ENCODE measurements at regions not wholly inside any gene's neighbourhood (a gene's known extent, or its start where the extent isn't known, plus 50 kb on each side); places are given as distances from the start of the nearest gene placed in this dataset.

DNA sequence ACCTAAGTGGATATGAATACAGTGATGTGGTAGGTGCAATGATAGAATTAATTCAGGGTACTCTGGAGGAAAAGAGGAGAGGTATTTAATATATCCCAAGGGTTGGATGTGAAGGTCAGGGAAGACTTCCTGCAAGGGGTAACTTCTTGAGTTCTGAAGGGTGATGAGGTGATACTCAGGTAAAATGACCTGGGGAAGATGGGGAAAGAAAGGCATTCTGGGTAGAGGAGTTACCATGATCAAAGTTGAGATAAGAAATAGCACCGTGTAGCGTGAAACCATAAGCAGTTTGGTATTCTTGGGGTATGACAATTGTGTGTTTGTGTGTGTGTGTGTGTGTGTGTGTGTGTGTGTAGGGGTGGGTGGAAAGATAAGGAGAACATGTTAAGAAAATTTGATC is 270.4 kb upstream of the LCORL start:
- no peak for DNase-seq (ENCODE audit: low read depth, low spot score)

DNA sequence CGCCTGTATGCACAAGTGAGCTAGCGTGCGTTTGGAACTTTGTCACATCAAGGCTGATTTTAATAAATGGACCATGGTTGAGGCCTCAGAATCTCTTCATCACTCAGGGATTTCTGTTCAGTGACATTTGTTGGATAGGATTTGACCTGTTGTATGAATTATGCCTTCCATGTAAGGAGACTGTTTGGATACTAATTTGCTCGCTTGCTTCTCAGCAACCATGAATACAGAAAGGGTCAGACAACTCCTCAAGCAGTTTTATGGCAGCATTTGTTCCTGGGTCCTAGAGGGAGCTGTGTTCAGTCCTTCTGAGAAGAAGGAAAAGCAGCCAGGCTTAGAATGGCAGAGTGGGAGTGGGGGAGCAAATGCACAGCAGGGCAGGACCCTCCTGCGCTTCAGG is 269.7 kb upstream of the LCORL start:
- no peak for DNase-seq (ENCODE audit: low read depth, low spot score)

DNA sequence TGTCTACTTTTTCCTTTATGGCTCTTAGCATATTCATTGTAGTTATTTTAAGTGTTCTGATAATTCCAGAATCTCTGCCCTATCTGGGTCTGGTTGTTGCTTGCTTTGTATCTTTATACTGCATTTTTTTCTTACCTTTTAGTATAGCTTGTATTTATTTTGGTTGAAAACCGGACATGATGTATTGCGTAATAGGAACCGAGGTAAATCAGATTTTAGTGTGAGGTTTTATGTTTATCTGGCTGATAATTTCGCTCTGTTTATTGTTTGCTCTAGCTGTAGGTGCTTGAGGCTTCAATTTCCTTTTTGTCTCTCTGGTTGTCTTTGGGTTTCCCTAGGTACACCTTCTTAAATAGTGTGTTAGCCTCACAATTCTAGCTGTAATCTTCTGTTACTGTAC is 263.8 kb upstream of the LCORL start:
- DNase-seq (ENCODE audit: low read depth, low spot score): no peak

DNA sequence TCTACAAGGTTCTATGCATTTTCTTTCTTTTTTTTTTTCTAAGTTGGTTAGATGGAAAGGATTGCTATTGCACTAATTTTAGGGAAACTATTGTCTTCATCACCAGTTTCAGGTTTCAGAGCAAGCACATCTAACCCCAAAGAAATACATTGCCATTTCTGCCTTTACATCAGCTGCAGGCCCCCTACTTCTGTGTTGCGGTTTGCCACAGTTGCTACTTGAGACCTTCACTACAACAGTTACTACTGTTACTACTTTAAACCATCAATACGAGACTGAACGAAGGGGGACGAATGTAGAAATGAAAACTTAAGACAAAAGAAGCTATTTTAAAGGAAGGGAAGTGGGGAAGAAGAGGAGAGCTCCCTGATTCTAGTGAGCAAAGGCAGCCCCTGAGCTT is 256.7 kb upstream of the LCORL start:
- DNase-seq (ENCODE audit: low read depth, low spot score): no peak

DNA sequence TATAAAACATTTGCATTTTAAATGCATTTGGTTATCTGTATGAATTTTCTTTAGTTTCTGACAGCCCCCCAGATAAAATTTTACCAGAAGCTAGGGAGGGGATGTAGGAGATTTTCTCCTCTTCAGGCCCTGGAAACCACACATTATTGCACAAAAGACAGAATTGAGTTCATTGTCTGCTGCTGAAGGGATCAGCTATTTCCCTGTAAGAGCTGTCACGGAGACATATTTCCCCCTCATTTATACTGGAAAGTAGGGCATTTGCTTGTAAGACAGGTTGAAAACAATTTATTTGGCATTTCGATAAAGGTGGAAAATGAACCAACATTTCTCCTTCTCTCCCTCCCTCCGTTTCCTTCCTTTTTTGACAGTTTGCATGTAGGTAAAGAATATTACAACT is 241.3 kb upstream of the LCORL start:
- no peak for DNase-seq (ENCODE audit: low read depth, low spot score)

DNA sequence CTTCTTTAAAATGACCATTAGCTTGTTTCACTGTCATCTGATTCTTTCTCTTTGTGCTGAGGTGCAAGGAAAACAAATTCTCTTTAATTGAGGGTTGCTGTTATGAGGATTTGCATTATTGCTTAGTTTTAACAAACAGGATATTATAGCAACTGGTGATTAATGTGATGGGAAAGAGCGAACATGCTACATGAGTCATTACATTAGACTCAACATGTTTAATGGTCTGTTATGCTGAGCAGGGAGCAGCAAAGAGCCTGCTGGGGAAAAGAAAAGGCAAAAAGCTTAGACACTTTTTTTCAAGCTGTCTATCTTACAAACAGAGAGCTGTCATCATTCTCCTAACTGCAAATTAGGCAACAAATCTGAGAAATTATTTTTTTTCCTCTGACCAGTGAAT is 230.5 kb upstream of the LCORL start:
- no peak for DNase-seq (ENCODE audit: low read depth, low spot score)

DNA sequence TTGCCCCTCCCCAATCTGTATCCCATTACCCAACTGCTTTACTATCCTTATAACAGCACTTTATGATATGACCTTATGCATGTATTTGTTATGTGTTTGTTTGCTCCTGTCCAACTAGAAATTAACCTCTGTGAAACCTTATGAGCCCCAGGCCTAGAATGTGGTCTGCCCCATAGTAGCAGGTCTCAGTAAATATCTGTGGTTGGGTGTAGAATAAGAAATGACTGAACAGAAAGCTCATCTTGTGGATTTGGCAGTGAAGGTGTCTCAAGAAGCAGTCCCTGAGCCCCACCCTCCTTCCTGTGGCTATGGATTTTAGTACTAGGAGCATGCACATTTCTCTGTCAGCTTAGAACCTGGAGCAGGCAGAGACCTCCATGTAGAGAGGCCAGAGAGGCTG is 229.0 kb upstream of the LCORL start:
- no peak for DNase-seq (ENCODE audit: low read depth, low spot score)

DNA sequence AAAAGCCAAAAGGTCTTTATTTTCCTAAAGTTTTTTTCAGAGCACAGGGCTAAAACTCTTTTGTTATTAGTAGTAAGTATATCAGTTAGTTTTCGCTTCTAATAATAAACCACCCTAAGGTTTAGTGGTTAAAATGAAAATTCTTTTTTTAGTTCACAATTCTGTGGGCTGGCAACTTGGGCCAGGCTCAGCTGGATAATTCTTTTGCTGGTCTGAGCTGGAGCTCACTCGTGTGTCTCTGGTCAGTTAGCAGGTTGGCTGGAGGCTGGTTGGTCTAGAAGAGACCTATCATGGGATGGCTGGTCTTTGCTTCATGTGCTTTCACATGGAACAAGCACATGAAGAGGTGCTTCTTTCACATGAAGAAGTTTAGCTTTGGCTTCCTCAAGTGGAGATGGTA is 227.1 kb upstream of the LCORL start:
- no peak for DNase-seq (ENCODE audit: low read depth, low spot score)

DNA sequence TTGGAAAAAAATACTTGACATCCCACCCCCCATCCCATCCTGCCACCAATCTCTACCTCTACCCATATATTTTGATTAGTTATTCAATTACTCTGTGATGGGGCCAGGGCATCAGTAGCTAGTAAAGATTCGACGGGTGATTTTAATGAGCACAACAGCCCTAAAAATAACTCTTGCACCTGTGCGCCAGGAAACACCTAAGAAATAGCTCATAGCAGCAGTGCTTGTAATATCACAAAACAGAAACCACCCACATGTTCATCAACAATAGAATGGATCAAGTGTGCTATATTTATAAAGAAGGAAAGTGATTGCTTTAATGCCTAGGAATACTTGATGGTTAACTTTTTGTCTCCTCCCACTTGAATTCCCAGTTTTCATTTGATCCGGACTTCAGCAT is 225.6 kb upstream of the LCORL start:
- DNase-seq (ENCODE audit: low read depth, low spot score): no peak

DNA sequence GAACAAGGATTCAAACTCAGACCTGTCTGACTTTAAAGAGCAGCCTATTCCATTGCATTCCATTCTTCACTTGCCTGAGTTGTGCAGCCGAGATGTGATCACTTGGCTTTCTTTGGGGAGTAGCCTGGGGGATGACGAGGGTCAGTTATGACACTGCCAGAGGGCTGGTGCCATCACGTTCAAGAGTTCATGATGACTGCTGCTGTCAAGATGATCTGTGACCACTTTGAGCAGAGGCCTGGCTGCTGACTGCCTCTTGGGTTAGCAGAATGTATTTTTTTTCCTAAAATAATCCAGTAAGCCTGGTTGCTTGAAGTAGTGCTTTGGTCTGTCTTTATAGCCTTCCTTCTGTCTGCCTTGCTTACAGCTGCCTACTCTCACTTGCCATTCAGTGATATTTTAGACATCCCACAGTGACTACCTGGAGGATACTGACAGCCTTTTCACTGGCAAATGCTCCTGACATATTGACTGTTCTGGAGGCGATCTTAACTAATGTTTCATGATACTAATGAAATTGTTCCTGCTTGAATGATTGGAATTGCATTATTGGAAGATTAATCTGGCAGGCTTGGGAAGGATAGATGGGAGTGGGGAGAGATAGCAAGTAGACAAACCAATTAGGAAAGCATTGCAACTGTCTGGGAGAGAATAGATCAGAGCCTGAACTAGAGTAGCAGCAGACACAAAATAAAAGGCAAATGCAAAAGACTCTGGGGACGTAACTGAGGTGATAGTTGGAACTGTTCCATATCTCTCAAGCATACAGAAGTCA is 221.6 kb upstream of the LCORL start:
- no peak for DNase-seq (ENCODE audit: low read depth, low spot score)

DNA sequence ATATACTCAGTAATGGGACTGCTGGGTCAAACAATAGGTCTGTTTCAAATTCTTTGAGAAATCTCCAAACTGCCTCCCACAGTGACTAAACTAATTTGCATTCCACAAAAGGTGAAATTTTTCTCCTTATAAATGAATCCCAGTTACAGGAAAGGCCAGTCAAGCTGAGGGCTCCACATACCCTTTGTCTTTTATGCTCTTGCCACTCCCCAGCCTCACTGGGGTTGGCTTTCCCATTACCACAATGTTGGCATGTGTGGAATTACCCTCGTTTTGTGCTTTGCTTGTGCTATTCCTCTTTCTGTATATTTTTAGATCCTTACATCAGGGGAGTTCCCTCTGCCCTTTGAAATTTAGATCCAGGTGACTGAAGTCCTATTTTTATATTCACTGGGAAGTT is 220.2 kb upstream of the LCORL start:
- DNase-seq (ENCODE audit: low read depth, low spot score): no peak

DNA sequence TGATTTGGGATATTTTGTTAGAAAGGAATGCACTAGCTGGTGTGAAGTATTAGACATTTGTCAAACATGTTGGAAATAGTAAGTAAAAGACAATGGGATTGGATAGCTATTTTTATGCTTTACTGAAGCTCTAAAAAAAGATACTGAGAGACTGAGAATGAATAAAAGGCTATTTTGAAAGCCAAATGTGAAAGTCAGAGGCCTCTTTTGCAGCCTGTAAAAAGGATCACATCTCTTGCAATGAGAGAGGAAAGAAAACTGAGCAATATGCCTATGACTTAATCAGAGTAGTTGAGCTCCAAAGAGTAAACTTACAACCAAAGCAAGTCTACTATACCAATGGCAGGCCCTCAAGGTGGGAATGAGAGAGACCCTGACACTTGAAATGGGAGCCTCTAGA is 212.6 kb upstream of the LCORL start:
- DNase-seq (ENCODE audit: low read depth, low spot score): no peak

DNA sequence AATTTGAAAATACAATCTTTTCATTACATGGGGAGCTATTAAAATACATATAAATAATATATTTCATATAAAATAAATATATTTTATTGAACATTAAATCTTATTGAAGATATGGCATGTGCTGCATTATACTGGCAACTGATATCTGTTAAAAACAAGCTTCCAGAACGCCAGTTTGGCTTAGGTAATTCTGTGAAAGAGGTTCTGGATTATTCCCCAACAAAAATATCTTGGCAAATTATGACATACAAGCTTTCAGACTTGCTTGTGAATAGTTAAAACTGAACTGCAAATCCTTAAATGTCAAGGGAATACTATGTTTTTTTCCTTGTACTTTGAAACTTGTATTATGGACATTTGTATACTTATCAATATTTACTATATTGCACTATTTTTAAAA is 210.2 kb upstream of the LCORL start:
- DNase-seq (ENCODE audit: low read depth, low spot score): no peak

DNA sequence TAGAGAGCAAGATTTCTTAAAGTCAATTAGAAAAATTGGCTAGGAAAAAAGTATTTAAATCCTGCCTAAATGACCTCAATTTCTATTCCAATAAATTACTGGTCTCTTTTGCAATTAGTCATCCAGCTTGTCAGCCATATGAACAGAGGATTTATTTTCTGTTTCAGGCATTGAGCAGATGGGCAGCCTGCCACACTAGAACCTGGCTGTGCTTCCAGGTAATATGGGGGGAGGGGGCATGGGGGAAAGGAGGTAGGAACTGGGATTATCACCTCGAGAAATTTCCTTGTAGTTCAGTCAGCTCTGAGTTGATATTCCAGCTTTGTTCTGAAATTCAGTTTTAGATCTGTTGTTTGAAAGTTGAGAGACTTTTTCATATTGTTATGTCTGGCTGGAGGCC is 206.3 kb upstream of the LCORL start:
- DNase-seq (ENCODE audit: low read depth, low spot score): no peak

DNA sequence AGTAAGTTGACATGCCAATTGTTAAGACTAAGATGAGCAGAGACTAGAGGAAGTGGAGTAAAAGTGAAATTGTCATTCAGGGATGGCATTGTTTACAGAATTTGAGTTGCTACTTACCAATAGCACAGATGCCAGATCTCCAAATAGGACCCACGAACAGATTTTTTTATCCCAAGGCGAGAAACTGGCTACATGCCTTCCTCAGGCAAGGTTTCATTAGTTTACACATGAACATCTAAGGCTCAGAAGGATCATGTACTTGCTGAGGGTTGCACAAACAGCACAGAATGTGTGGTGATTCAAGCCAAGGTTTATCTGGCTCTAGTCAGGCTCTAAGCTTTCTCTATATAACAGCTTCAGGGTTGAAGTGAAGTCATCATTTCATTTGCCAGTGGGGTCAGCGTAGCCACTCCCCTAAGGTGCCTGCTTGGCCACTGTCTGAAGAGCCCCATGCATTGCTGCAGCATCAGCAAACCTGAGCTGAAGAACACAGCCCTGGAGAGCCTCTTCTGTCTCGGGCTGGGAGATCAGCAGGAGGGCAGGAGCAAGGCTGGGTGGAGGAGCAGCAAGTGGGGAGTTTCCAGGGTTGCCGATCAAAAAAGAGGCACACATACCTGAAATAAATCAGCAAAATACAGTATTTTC is 193.0 kb upstream of the LCORL start:
- DNase-seq (ENCODE audit: low read depth, low spot score): no peak

DNA sequence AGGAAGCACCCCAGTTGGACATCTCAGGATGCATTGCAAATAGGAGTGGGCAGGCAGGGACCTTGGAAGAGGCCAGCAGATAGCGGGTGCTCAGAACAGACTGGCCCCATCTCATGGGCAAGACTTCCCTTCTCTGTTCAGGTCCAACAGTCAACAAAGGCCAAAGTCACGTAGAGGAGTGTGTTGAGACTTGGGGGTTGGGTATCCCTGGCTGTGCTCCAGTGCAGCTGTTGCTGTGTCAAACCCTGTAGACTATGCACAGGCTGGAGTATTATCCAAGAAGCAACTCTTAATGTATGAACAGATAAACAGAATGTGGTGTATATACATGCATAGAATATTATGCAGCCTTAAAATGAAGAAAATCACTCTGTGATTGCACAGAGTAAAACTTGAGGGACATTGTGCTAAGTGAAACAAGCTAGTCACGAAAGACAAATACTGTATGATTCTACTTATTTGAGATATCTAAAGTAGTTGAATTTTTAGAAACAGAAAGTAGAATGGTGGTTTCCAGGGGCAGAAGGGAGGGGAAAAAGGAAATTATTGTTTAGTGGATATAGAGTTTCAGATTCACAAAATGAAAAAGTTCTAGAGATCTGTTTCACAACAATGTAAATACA is 192.1 kb upstream of the LCORL start:
- DNase-seq (ENCODE audit: low read depth, low spot score): no peak

DNA sequence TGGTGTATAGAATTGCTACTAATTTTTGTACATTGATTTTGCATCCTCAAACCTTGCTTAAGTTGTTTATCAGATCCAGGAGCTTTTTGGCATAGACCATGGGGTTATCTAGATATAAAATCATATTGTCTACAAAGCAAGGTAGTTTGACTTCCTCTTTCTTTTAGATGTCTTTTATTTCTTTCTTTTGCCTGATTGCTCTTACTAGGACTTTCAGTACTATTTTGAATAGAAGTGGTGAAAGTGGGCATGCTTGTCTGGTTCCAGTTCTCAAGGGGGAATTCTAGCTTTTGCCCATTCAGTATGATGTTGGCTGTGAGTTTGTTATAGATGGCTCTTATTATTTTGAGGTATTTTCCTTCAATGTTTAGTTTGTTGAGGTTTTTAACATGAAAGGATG is 187.9 kb upstream of the LCORL start:
- no peak for DNase-seq (ENCODE audit: low read depth, low spot score)

DNA sequence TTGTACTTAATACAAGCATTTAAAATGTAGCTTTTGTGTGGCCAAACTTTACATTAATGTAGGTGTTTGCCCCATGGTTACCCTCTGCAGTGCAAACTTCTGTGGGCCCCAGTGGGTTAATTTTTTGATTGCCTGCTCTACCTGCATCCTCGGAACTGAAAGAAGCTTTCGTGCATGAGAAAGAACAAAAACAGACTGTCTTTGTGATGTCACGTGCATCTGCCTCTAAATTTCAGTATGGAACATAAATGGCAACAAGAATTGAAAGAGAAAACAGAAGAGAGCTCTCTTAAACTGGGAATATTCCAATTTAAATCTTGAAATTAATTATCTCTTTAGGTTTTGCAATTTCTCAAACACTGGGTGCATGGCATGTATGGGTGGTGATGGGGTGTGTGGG is 182.4 kb upstream of the LCORL start:
- no peak for DNase-seq (ENCODE audit: low read depth, low spot score)

DNA sequence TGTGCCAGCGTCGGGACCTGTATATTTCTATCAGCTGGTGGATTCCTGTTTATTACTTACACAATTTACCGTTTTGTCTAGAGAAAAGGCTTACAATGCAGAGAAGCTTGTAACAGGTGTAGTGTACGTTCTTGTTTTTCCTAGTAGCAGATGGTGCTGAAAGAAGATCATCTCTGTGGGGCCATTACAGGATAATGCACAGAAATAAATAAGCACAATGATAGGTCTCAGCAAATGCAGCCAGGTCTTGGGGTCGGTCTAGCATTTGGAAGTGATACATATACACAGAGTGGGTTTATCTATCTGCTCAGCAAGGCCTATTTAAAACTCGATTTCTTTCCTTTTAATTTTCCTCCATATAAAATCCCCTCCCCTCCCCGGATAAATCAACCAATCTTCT is 180.9 kb upstream of the LCORL start:
- no peak for DNase-seq (ENCODE audit: low read depth, low spot score)

DNA sequence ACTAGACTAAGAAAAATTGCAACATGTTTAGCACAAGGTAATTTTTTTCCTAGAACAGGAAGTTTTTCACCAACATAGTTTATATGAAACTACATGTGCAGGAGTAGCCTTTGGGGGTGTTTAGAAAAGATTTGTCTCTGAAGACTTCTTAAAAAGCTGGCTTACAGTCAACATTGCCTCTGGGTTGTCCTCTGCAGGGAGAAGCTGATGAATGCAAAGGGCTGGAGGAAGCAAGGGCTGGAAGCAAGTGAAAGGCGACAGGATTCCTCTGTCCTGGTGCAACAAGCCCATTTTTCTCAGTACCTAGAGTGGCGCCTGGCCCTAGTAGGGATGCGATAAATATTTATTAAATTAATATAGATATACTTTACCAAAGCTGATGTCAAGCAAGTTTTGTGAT is 180.3 kb upstream of the LCORL start:
- DNase-seq (ENCODE audit: low read depth, low spot score): no peak

DNA sequence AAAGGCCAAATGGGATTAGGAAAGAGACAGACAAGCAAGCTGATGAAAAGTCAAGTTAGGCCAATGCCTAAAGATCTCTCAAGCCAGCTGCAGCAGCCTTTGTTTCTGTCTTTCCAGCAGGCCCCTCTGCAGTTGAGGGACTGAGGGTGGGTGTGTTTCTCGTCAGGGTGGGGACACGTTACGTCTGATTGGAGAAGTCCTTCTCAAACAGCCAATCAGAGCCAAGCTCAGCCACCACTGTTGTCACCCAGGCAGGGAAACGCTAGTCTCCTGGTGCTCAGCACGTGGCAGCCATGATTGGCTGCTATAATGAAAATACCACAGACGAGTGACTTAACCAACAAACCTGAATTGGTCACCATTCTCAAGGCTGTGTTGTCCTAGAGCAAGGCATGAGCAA is 177.1 kb upstream of the LCORL start:
- no peak for DNase-seq (ENCODE audit: low read depth, low spot score)

DNA sequence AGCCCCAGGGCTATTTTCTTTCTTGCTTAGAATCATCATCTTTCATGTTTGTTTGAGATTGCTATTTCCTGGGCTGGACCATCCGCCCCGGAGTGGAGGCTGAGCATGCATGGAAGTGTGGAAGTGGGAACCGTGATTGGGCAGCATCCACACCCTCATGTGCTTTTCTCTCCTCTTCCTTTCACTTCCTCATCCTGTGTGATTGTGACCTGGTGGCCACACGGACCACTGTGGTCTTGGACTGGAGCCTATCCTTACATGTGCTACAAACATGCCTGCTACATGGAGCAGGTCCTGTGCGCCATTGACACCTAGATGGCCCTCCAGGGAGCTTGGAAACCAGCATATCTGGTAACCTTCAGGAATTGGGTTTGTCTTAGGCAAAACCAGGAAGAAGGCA is 175.9 kb upstream of the LCORL start:
- no peak for DNase-seq (ENCODE audit: low read depth, low spot score)

DNA sequence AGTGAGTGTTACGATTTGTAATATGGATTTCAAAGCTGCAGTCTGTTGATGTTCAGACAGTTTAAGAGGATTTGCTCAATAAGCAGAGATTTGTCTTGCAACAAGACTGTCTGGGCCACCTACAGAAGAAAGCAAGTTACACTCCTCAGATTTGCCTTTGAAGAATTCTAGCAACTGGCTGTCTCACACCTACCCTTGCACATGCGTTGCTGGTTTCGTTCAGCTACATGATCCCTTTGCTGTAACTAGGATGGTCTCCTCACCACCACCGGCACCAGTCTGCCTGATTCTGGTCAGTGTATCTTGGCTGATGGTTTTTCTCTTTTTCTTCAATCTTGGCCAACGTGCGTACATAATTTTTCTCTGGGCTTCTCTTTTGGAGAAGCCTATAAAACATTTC is 172.7 kb upstream of the LCORL start:
- no peak for DNase-seq (ENCODE audit: low read depth, low spot score)

Data from smooth muscle cell of the brain vasculature (primary cell).